ENCODE measurements at regions not wholly inside any gene's neighbourhood (a gene's known extent, or its start where the extent isn't known, plus 50 kb on each side); places are given as distances from the start of the nearest gene placed in this dataset.
A peak's percentile ranks its signal among the peaks of the same experiment; 100 is the strongest.

DNA sequence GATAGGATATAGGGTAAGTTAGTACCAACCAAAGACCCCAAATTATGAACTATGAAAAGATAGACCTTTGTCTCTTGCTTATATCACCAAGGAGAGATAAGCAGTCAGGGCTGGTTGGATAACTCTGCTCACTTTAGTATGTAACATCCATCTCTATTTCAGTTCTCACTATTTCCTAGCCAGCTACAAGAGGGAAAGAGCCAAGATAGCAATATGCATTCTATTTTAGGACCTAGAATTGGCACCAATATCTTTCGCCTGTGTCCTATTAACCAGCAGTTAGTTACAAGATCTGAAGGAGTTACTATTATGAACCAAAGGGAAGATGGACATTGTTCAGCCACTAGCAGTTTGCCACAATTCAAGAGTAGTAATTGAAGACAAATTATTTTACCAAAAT is 457.5 kb downstream of the NSUN3 start:
- no peaks in the 10 kb centered on the region for H3K9me3 Mint-ChIP-seq
- peaks cover 23% of the 10 kb centered on the region for H3K4me1 Mint-ChIP-seq
- DNase-seq (ENCODE audit: low spot score) (no peak), ATAC-seq (no peak)
- H3K27ac Mint-ChIP-seq, result no peak overlapping the region
- CTCF ChIA-PET, result no interaction called here
- H3K27me3 Mint-ChIP-seq (ENCODE audit: low read depth), result no peaks in the 10 kb centered on the region
- no peak overlapping the region for H3K4me3 Mint-ChIP-seq
- POLR2A ChIA-PET, result no interaction called here
- H3K36me3 Mint-ChIP-seq, result no peaks in the 10 kb centered on the region
- TF ChIP-seq ZNF138 (CRISPR knock-in tag; conservative IDR thresholded peaks at IDR 0.05), result no peak
- TF ChIP-seq ZNF121 (CRISPR knock-in tag; IDR thresholded peaks at IDR 0.05), result no peak
- no peak for TF ChIP-seq OVOL2 (CRISPR knock-in tag; IDR thresholded peaks at IDR 0.05; ENCODE audit: borderline replicate concordance)
- no peak for TF ChIP-seq FOXK1 (CRISPR knock-in tag; IDR thresholded peaks at IDR 0.05)
- no peak for TF ChIP-seq ZNF396 (CRISPR knock-in tag; IDR thresholded peaks at IDR 0.05; ENCODE audit: borderline replicate concordance)
- TF ChIP-seq, protein P1, sequence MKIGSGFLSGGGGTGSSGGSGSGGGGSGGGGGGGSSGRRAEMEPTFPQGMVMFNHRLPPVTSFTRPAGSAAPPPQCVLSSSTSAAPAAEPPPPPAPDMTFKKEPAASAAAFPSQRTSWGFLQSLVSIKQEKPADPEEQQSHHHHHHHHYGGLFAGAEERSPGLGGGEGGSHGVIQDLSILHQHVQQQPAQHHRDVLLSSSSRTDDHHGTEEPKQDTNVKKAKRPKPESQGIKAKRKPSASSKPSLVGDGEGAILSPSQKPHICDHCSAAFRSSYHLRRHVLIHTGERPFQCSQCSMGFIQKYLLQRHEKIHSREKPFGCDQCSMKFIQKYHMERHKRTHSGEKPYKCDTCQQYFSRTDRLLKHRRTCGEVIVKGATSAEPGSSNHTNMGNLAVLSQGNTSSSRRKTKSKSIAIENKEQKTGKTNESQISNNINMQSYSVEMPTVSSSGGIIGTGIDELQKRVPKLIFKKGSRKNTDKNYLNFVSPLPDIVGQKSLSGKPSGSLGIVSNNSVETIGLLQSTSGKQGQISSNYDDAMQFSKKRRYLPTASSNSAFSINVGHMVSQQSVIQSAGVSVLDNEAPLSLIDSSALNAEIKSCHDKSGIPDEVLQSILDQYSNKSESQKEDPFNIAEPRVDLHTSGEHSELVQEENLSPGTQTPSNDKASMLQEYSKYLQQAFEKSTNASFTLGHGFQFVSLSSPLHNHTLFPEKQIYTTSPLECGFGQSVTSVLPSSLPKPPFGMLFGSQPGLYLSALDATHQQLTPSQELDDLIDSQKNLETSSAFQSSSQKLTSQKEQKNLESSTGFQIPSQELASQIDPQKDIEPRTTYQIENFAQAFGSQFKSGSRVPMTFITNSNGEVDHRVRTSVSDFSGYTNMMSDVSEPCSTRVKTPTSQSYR (CRISPR knock-in tag; IDR thresholded peaks at IDR 0.05), result no peak
- TF ChIP-seq, protein P2, sequence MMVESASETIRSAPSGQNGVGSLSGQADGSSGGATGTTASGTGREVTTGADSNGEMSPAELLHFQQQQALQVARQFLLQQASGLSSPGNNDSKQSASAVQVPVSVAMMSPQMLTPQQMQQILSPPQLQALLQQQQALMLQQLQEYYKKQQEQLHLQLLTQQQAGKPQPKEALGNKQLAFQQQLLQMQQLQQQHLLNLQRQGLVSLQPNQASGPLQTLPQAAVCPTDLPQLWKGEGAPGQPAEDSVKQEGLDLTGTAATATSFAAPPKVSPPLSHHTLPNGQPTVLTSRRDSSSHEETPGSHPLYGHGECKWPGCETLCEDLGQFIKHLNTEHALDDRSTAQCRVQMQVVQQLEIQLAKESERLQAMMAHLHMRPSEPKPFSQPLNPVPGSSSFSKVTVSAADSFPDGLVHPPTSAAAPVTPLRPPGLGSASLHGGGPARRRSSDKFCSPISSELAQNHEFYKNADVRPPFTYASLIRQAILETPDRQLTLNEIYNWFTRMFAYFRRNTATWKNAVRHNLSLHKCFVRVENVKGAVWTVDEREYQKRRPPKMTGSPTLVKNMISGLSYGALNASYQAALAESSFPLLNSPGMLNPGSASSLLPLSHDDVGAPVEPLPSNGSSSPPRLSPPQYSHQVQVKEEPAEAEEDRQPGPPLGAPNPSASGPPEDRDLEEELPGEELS (CRISPR knock-in tag; IDR thresholded peaks at IDR 0.05), result no peak
- no peak for TF ChIP-seq FOXP1 (CRISPR knock-in tag; IDR thresholded peaks at IDR 0.05; ENCODE audit: borderline replicate concordance)
- no peak for TF ChIP-seq SMAD3 (CRISPR knock-in tag; IDR thresholded peaks at IDR 0.05; ENCODE audit: borderline replicate concordance)
- TF ChIP-seq, protein P3, sequence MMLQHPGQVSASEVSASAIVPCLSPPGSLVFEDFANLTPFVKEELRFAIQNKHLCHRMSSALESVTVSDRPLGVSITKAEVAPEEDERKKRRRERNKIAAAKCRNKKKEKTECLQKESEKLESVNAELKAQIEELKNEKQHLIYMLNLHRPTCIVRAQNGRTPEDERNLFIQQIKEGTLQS (CRISPR knock-in tag; conservative IDR thresholded peaks at IDR 0.05), result no peak
- TF ChIP-seq, protein P4, sequence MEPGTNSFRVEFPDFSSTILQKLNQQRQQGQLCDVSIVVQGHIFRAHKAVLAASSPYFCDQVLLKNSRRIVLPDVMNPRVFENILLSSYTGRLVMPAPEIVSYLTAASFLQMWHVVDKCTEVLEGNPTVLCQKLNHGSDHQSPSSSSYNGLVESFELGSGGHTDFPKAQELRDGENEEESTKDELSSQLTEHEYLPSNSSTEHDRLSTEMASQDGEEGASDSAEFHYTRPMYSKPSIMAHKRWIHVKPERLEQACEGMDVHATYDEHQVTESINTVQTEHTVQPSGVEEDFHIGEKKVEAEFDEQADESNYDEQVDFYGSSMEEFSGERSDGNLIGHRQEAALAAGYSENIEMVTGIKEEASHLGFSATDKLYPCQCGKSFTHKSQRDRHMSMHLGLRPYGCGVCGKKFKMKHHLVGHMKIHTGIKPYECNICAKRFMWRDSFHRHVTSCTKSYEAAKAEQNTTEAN (CRISPR knock-in tag; IDR thresholded peaks at IDR 0.05), result no peak
- TF ChIP-seq, protein P5, sequence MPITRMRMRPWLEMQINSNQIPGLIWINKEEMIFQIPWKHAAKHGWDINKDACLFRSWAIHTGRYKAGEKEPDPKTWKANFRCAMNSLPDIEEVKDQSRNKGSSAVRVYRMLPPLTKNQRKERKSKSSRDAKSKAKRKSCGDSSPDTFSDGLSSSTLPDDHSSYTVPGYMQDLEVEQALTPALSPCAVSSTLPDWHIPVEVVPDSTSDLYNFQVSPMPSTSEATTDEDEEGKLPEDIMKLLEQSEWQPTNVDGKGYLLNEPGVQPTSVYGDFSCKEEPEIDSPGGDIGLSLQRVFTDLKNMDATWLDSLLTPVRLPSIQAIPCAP (CRISPR knock-in tag; IDR thresholded peaks at IDR 0.05), result no peak
- TF ChIP-seq FOXJ3 (CRISPR knock-in tag; IDR thresholded peaks at IDR 0.05; ENCODE audit: borderline replicate concordance), result no peak
- TF ChIP-seq, protein P6, sequence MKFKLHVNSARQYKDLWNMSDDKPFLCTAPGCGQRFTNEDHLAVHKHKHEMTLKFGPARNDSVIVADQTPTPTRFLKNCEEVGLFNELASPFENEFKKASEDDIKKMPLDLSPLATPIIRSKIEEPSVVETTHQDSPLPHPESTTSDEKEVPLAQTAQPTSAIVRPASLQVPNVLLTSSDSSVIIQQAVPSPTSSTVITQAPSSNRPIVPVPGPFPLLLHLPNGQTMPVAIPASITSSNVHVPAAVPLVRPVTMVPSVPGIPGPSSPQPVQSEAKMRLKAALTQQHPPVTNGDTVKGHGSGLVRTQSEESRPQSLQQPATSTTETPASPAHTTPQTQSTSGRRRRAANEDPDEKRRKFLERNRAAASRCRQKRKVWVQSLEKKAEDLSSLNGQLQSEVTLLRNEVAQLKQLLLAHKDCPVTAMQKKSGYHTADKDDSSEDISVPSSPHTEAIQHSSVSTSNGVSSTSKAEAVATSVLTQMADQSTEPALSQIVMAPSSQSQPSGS (CRISPR knock-in tag; IDR thresholded peaks at IDR 0.05; ENCODE audit: borderline replicate concordance, low read depth), result no peak
- TF ChIP-seq ATF1 (CRISPR knock-in tag; IDR thresholded peaks at IDR 0.05), result no peak
- no peak for TF ChIP-seq ZNF423 (CRISPR knock-in tag; IDR thresholded peaks at IDR 0.05)

DNA sequence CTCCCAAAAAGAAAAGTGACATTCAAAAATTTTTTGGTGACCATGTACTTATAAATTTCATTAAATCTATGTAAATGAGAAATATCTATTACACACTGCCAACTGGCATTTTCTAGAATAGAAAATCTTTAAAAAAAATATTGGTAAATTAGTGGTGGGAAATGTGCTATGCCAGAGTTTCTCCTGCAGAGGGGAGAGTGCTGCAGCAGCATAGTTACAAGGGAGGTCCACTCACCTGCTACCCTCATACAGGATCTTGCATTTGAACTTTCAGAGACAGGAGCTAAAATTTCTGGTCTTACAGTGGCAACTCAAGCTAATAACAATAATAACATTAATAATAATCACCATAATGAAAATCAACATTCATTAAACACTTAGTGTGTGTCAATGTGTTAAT is 459.6 kb downstream of the NSUN3 start:
- H3K27me3 Mint-ChIP-seq (ENCODE audit: low read depth), result no peaks in the 10 kb centered on the region

More for the DNA sequence above, 459.6 kb downstream of the NSUN3 start:
- ATAC-seq (peak; percentile 53), DNase-seq (ENCODE audit: low spot score) (no peak)
- H3K4me3 Mint-ChIP-seq, result no peak overlapping the region
- TF ChIP-seq CREM (CRISPR knock-in tag; IDR thresholded peaks at IDR 0.05) (no peak), ETV6 (CRISPR knock-in tag; IDR thresholded peaks at IDR 0.05) (no peak), ZNF219 (CRISPR knock-in tag; IDR thresholded peaks at IDR 0.05; ENCODE audit: borderline replicate concordance) (no peak), FOXJ3 (CRISPR knock-in tag; IDR thresholded peaks at IDR 0.05; ENCODE audit: borderline replicate concordance) (no peak), SMAD4 (CRISPR knock-in tag; IDR thresholded peaks at IDR 0.05) (no peak)
- TF ChIP-seq, protein P7, sequence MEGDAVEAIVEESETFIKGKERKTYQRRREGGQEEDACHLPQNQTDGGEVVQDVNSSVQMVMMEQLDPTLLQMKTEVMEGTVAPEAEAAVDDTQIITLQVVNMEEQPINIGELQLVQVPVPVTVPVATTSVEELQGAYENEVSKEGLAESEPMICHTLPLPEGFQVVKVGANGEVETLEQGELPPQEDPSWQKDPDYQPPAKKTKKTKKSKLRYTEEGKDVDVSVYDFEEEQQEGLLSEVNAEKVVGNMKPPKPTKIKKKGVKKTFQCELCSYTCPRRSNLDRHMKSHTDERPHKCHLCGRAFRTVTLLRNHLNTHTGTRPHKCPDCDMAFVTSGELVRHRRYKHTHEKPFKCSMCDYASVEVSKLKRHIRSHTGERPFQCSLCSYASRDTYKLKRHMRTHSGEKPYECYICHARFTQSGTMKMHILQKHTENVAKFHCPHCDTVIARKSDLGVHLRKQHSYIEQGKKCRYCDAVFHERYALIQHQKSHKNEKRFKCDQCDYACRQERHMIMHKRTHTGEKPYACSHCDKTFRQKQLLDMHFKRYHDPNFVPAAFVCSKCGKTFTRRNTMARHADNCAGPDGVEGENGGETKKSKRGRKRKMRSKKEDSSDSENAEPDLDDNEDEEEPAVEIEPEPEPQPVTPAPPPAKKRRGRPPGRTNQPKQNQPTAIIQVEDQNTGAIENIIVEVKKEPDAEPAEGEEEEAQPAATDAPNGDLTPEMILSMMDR (IDR thresholded peaks at IDR 0.05), result 0 out of 2 replicates have a peak, but pooled peaks have one; percentile 25
- no peak overlapping the region for H3K27ac Mint-ChIP-seq
- H3K36me3 Mint-ChIP-seq, result no peaks in the 10 kb centered on the region
- POLR2A ChIA-PET, result no interaction called here
- no peaks in the 10 kb centered on the region for H3K9me3 Mint-ChIP-seq
- CTCF ChIA-PET, result no interaction called here
- peaks cover 31% of the 10 kb centered on the region for H3K4me1 Mint-ChIP-seq

Data from WTC11 (cell line).